KG1 (cell line): ENCODE measurements at regions not wholly inside any gene's neighbourhood (a gene's known extent, or its start where the extent isn't known, plus 50 kb on each side); places are given as distances from the start of the nearest gene placed in this dataset.
"Not testable (repeated sequence)": the region's sequence is repeated elsewhere in the genome, so short reads cannot be mapped to it uniquely, and the experiment has no call there.

Experiments
- DNase-seq: peaks from one replicate; lab custom pipeline; 2025; lab: John Stamatoyannopoulos, UW

GRCh38 chr2:12543076-12543977 is 173.4 kb upstream of the TRIB2 start:
- no peak for DNase-seq

DNA sequence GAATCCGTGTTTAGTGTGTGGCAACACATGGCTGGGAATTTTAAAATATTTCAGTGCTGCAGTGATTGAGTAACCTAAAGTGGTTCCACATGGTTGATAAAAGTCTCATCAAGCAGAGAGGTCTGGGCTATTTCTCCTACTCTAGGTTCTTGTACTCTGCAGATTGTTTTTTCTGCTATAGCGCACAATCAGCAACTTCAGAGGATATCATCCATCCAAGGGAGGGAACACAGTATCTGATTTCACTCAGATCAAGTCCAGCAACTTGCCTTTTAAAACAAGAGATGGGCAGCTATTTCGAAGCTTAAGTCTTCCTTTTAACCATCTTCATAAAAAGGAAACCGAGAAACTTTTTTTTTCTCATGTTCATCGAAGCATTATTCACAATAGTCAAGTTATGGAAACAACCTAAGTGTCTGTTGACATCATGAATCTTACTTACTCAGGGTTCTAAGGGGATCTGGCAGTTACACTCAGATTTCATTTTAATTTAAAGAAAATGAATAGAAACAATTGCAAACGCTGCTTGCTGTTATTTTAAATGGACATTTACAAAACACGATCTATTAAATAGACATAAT is 172.7 kb upstream of the TRIB2 start:
- no peak for DNase-seq

- DNase-seq = no peak
Observed at GRCh38 chr2:12547566-12548170, 169.1 kb upstream of the TRIB2 start.

DNA sequence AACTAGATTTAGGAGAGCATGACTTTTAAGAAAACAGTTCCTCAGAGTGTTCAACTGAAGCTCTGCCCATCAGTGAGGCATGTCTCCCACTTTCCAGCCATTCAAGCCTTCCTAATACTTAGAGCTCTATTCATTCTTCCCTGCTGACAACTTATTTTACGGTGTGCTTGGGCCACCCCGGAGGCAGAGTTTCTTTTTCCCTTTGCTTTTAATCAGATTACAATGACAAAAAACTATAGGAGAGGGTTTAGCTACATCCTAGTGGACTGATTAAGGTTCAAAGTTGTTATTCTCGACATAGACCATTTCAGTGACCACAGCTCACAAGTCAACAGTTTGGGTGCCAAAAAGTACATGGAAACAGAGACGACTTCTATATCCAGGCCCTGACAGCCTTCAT is 167.8 kb upstream of the TRIB2 start:
- no peak for DNase-seq

- DNase-seq = no peak
Observed at GRCh38 chr2:12549641-12550040, 167.1 kb upstream of the TRIB2 start.

GRCh38 chr2:12552092-12552491 is 164.6 kb upstream of the TRIB2 start:
- DNase-seq = no peak

- no peak for DNase-seq
Observed at GRCh38 chr2:12554224-12555011, 162.3 kb upstream of the TRIB2 start.

DNA sequence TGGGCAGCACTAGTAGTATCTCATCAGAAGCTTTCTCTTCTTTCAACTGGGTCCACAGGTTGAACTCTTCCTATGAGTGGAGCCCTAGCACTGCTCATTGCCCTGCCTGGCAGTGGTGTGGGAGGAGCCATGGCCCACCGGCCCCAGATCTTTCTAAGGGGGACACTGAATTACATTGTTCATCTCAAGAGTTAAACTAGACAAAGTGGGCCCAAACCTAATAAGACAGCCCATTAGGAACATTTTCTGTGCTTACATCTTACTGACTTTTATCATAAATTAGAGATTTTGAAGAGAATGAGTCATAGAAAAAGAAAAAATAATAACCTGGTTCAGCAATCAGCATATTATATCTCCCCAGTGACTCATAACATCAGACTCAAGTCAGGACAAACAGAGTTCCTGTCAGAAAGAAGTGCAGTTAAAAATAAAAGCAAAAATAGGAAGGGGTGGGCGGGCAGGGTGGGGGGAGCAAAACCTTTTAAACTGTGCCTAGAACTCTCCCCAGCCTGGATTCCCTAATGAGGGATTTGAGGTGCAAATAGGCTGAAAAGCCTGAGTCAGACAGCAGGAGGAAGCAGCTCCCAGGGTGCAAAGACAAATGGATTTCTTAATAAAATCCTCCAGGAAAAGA is 161.6 kb upstream of the TRIB2 start:
- DNase-seq = no peak

DNA sequence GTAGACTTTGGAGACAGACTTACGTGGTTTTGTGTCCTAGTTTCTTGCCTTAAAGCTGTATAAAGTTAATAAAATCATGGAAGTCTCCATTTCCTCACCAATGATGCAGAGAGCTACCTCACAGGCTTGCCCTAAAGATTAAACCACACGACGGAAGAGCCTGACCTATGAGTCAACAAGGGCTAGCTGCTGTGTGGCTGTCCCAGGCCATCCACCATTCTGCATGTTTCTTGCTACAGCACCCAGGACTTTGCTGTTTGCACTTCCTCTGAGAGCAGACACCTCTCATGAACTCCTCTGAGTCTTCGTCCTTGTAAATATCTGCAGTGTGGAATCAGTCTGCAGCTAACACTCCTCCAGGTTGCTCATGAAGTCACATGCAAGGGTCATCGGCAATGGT is 160.0 kb upstream of the TRIB2 start:
- DNase-seq = no peak

GRCh38 chr2:12557688-12558087 is 159.0 kb upstream of the TRIB2 start:
- DNase-seq = no peak

- no peak for DNase-seq
Observed at GRCh38 chr2:12558519-12558918, 158.2 kb upstream of the TRIB2 start.

- DNase-seq = no peak
Observed at GRCh38 chr2:12560618-12561017, 156.1 kb upstream of the TRIB2 start.

- no peak for DNase-seq
Observed at GRCh38 chr2:12567411-12567810, 149.3 kb upstream of the TRIB2 start.

DNA sequence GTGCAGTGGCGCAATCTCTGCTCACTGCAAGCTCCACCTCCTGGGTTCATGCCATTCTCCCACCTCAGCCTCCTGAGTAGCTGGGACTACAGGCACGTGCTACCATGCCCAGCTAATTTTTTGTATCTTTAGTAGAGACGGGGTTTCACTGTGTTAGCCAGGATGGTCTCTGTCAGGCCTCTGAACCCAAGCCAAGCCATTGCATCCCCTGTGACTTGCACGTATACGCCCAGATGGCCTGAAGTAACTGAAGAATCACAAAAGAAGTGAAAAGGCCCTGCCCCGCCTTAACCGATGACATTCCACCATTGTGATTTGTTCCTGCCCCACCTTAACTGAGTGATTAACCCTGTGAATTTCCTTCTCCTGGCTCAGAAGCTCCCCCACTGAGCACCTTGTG is 147.2 kb upstream of the TRIB2 start:
- not testable (repeated sequence) for DNase-seq

GRCh38 chr2:12569929-12570328 is 146.8 kb upstream of the TRIB2 start:
- not testable (repeated sequence) for DNase-seq

- no peak for DNase-seq
Observed at GRCh38 chr2:12577091-12577490, 139.6 kb upstream of the TRIB2 start.

GRCh38 chr2:12577567-12578253 is 139.0 kb upstream of the TRIB2 start:
- no peak for DNase-seq

- no peak for DNase-seq
Observed at GRCh38 chr2:12579018-12579417, 137.7 kb upstream of the TRIB2 start.

- DNase-seq = no peak
Observed at GRCh38 chr2:12584338-12584737, 132.4 kb upstream of the TRIB2 start.

- no peak for DNase-seq
Observed at GRCh38 chr2:12585784-12586183, 131.0 kb upstream of the TRIB2 start.

DNA sequence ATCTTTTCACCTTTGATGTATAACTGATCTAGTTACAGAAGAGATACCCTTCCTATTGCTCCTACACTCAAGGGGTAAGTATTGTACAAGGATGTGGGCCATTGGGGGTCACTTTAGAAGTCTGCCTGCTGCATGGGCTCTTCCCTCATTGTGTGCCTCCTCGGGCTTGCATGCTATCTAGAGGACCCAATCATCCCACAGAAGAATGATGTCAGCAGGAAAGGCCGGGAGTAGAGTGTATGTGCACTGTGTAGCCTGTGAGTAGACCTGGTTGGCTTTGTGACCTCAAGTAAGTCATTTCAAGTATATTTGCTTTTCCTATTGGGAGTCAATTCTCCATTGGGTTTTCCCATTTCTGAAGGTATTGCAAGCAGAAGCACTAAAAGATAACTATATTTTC is 129.5 kb upstream of the TRIB2 start:
- no peak for DNase-seq
